ENCODE measurements at regions not wholly inside any gene's neighbourhood (a gene's known extent, or its start where the extent isn't known, plus 50 kb on each side); places are given as distances from the start of the nearest gene placed in this dataset.

DNA sequence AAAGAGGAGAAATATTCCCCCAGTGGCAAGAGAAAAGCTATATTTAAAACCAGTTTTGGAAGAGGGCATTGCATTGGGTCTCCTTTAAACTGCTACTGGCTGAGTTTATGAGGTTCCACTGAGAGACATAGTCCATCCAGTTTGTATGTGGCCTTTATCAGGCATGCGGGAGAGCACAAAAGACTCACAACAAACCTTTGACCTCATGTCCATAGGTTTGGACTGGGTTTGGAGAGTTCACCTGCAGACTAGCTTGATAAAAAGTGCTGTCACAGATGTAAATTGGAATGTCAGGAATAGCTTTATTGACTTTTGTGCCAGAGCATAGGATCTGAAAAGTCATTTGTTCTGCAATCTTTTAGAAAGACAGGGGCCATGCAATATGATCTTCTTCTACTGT is 131.0 kb upstream of the NRIP1 start:
- DNase-seq (ENCODE audit: low read depth): no peak
- TF ChIP-seq, protein P1, sequence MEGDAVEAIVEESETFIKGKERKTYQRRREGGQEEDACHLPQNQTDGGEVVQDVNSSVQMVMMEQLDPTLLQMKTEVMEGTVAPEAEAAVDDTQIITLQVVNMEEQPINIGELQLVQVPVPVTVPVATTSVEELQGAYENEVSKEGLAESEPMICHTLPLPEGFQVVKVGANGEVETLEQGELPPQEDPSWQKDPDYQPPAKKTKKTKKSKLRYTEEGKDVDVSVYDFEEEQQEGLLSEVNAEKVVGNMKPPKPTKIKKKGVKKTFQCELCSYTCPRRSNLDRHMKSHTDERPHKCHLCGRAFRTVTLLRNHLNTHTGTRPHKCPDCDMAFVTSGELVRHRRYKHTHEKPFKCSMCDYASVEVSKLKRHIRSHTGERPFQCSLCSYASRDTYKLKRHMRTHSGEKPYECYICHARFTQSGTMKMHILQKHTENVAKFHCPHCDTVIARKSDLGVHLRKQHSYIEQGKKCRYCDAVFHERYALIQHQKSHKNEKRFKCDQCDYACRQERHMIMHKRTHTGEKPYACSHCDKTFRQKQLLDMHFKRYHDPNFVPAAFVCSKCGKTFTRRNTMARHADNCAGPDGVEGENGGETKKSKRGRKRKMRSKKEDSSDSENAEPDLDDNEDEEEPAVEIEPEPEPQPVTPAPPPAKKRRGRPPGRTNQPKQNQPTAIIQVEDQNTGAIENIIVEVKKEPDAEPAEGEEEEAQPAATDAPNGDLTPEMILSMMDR (IDR thresholded peaks at IDR 0.05; ENCODE audit: low read depth, low read length, missing control alignments): no peak
- H3K4me3 ChIP-seq (ENCODE audit: low read depth, low read length): no peak overlapping the region

DNA sequence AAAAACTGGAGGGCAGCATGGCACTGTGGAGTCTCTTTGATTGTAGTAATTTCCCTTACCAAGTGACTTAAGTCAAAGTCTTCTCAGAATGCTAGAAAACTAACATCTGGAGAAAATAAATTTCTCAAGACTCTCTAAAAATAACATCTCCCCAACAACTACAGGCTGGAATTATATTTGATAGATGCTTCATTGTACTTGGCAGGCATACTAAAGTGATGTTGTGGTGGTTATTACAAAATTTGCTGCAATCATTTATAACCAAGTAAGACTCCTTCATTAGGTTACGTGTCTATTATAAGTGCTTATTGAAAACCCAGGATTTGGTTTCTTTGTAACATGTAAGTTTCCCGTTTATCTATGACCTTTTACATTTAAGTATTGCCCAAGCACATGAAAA is 132.9 kb upstream of the NRIP1 start:
- TF ChIP-seq, protein P1 (IDR thresholded peaks at IDR 0.05; ENCODE audit: low read depth, low read length, missing control alignments): no peak
- DNase-seq (ENCODE audit: low read depth): no peak
- H3K4me3 ChIP-seq (ENCODE audit: low read depth, low read length): no peak overlapping the region

DNA sequence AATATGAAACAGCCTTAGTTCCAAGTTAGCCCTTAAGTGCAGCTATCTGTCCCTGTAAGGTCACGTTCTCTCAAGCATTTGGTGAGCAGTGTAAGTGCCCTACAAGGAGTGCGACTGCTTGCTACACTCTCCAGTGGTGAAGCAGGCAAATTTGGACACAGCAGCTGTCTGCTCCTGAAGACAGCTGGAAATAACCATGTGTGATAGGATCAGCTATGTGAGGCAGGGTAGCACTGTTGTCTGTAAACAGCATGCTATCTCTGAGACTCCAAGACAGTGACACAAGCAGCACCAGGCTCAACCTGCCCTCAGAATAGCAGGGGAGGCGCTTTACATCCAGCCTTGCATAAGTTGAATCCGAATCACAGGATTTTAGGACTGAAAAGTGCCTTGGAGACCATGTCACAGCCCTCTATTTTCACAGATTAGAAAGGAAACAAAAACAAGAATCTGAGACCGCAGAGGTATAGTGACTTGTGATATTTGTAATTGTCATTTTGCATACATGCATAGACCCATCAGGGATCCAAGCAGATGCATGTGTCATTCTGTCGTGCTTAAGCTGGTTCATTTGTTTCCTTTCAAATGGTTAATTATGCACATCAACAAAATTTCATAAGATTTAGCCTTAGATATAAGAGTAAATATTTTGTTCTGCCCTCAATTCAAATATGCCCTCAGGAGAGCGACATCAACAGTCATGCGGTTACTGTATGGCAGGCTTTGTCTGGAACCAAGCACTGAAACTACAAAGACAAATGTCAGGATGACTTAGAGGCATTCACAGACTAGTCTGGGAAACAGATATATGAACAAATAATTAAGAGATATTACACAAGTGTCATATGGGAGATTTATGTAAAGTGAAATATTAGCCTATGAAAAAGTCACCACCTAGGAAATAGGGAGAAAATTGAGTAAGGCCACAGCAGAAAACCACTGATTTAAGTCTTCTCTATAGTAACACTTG is 134.9 kb upstream of the NRIP1 start:
- no peak for DNase-seq (ENCODE audit: low read depth)
- H3K4me3 ChIP-seq (ENCODE audit: low read depth, low read length): no peak overlapping the region
- TF ChIP-seq, protein P1 (IDR thresholded peaks at IDR 0.05; ENCODE audit: low read depth, low read length, missing control alignments): no peak

DNA sequence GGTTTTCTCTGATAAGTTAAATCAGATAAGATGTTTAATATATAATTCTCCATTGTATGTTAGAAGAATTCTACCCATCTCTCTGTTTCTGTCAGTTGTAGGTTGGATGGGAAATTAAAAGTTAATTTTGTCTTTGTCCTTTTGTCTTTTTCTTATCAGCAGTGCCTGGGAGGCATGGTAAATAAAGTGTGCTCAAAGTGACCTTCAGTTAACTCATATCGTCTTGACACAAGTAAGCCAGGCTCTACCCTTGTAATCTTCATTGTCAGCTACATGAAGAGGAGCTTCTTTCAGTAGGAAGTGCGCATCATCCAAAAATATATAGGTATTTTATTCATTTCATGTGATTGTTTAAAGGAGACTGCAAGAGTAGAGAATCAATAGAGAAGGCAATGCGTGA is 138.9 kb upstream of the NRIP1 start:
- no peak overlapping the region for H3K4me3 ChIP-seq (ENCODE audit: low read depth, low read length)
- no peak for DNase-seq (ENCODE audit: low read depth)
- TF ChIP-seq, protein P1 (IDR thresholded peaks at IDR 0.05; ENCODE audit: low read depth, low read length, missing control alignments): no peak

DNA sequence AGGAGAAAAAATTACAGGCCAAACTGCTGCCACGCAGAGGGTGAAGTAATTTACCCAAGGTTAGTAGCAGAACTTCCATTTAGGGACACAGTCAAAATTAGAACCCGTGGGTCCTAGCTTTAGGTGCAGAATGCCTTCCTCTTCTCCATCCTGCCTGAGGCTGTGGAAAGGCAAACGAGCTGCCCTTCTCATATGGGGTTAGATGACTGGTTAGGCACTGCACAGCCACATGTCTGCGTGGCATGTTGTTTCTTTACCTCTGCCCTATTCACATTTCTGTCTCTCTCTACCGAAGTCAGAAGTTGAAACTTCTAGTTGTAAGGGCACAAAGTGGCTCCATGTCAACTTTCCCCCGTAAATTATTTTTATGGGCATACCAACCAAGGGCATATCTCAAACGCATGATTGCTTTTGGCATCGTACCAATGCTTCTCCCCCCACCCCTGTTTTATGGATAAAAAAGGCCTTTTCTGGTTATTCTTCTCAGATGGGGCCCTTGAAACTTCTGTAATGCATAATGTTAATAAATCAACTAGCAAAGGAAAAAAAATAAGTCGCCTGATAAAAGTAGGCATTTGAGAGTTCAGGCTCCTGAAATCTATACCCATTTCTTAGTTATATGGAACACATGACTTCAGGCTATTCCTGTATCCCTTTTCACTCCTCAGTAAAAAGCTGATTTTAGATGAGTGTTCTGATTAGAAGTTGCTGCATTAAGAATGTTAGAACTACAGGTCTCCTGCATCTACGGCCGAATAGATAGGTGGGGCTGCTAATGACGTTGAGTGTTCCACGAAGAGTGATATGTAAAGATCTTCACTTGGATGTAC is 139.6 kb upstream of the NRIP1 start:
- TF ChIP-seq, protein P1 (IDR thresholded peaks at IDR 0.05; ENCODE audit: low read depth, low read length, missing control alignments): no peak
- H3K4me3 ChIP-seq (ENCODE audit: low read depth, low read length): no peak overlapping the region
- DNase-seq (ENCODE audit: low read depth): no peak

DNA sequence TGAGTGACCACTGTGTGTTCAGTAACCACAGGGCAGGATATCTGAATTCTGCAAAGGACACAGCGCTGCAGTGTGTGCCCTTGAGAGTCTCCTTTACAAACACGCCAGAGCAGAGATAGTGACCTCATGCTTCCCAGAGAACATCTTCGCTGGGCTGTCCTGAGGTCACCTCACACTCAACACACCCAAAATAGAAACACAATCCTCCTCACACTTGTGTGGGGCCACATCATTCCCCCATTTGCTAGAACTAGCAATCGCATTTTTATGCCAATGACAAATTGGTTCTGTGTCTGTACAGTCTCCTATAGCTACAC is 140.1 kb upstream of the NRIP1 start:
- TF ChIP-seq, protein P1 (IDR thresholded peaks at IDR 0.05; ENCODE audit: low read depth, low read length, missing control alignments): no peak
- no peak overlapping the region for H3K4me3 ChIP-seq (ENCODE audit: low read depth, low read length)
- DNase-seq (ENCODE audit: low read depth): no peak
